ENCODE measurements at regions not wholly inside any gene's neighbourhood (a gene's known extent, or its start where the extent isn't known, plus 50 kb on each side); places are given as distances from the start of the nearest gene placed in this dataset.
A peak's percentile ranks its signal among the peaks of the same experiment; 100 is the strongest.

- TF ChIP-seq CTCF (IDR thresholded peaks at IDR 0.05) (peak; percentile 72), EZH2phosphoT487 (IDR thresholded peaks at IDR 0.05) (no peak)
Measured at GRCh38 chr9:101977614-101978210, 239.3 kb upstream of the GRIN3A start.

Measured in neural progenitor cell (in vitro differentiated cells).